GM12891 (cell line): ENCODE measurements at regions not wholly inside any gene's neighbourhood (a gene's known extent, or its start where the extent isn't known, plus 50 kb on each side); places are given as distances from the start of the nearest gene placed in this dataset.

Source experiments
- PAX5 ChIP-seq: IDR thresholded peaks from 2 replicates; pipeline ENCODE4 v1.6.1; 2011; ENCODE audit warnings: low read length, moderate library complexity, mild to moderate bottlenecking; ENCODE audit not compliant: insufficient read depth, severe bottlenecking
- POLR2A ChIP-seq: IDR thresholded peaks from 2 replicates; pipeline ENCODE4 v1.6.1; 2011; ENCODE audit warnings: low read depth, low read length, control low read depth
- POLR2AphosphoS5 ChIP-seq: IDR thresholded peaks from 2 replicates; pipeline ENCODE4 v1.6.1; 2011; ENCODE audit warnings: low read depth, low read length, control low read depth
- POU2F2 ChIP-seq: IDR thresholded peaks from 2 replicates; pipeline ENCODE4 v1.6.1; 2011; ENCODE audit warnings: low read depth, mild to moderate bottlenecking, control low read depth, low read length, moderate library complexity
- TAF1 ChIP-seq: IDR thresholded peaks from 2 replicates; pipeline ENCODE4 v1.6.1; 2011; ENCODE audit warnings: low read depth, low read length, control low read depth

DNA sequence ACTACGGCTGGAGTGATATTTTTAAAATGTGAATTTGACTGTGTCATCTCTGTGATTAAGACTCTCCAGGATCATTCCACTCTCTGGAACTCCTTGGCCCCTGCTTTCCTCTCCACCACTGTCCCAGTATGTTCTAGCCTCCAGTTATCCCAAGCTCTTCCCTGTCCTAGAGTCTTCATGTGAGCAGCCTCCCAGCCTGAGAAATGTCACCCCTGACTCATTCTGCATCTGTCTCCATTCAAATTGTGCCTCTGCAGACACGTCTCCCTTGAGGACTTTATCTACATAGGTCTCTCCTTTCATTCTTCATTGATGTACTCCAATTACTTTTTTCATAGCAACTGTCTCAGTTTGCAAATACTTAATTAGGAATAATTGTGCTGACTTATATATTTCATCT is 317.7 kb upstream of the ADAMTS9 start:
- TF ChIP-seq TAF1 (no peak), POLR2A (no peak), POLR2AphosphoS5 (no peak), POU2F2 (no peak), PAX5 (no peak)
